ENCODE measurements at regions not wholly inside any gene's neighbourhood (a gene's known extent, or its start where the extent isn't known, plus 50 kb on each side); places are given as distances from the start of the nearest gene placed in this dataset.

DNA sequence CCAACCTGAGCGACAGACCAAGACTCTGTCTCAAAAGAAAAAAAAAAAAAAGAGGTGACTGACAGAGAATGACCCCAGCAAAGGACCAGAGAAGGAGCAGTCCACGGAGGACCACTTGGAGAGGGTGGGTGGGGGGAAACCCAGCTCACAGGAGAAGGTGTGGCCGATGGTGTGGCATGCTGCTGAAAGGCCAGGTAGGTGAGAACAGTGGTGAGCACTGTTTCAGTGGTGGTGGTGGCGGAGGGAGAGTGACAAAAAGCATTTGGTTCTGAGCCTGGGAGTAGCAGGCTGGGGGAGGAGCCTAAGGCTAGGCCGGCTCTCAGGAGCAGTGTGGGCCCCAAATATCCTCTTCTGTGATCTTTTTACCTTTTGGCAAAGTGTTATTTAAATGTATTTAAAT lies 63.8 kb downstream of the IRF2BPL start:
- Histone ChIP-seq H3K36me3 (no peaks in the 10 kb centered on the region), H3K27ac (peak overlapping the region in 2 of 4 donors; percentile 23 to 88), H3K27me3 (no peaks in the 10 kb centered on the region), H3K4me1 (peaks cover 0 to 14% (median 4%) of the 10 kb centered on the region in 3 donors), H3K4me3 (no peak overlapping the region), H3K9me3 (no peaks in the 10 kb centered on the region)
- 72 to 73% methylated on average over 5 of the region's 5 CpGs for WGBS, 2 donors
- TF ChIP-seq, protein P1, sequence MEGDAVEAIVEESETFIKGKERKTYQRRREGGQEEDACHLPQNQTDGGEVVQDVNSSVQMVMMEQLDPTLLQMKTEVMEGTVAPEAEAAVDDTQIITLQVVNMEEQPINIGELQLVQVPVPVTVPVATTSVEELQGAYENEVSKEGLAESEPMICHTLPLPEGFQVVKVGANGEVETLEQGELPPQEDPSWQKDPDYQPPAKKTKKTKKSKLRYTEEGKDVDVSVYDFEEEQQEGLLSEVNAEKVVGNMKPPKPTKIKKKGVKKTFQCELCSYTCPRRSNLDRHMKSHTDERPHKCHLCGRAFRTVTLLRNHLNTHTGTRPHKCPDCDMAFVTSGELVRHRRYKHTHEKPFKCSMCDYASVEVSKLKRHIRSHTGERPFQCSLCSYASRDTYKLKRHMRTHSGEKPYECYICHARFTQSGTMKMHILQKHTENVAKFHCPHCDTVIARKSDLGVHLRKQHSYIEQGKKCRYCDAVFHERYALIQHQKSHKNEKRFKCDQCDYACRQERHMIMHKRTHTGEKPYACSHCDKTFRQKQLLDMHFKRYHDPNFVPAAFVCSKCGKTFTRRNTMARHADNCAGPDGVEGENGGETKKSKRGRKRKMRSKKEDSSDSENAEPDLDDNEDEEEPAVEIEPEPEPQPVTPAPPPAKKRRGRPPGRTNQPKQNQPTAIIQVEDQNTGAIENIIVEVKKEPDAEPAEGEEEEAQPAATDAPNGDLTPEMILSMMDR (IDR thresholded peaks at IDR 0.05), result no peak
- no peak for DNase-seq
- FAIRE-seq, result no peak
- ATAC-seq, result no peak
- intact Hi-C loops (cut with DNase I), result no loop called here

DNA sequence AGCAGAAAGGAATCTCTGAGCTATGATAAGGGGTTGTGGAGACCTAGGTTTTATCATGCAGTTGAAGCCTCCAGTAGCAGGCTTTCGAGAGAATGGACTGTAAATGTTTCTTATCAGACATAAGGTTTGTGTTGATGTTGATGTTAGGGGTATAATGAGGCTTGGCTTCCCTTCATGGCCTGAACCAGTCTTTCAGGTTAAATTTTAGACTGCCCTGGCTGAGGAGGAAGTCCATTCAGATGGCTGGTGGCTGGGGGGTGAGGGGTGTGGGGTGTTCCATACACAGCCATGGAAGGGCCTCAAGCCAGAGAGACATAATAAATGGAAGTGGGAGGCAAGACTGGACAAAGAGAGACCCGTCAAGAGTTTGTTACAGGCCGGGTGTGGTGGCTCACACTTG lies 65.1 kb downstream of the IRF2BPL start:
- Histone ChIP-seq H3K4me1 (peaks cover 0 to 14% (median 4%) of the 10 kb centered on the region in 3 donors), H3K27ac (peak overlapping the region in 2 of 4 donors; percentile 23 to 88)
- WGBS, 2 donors, result 66 to 70% methylated on average over 3 of the region's 3 CpGs

DNA sequence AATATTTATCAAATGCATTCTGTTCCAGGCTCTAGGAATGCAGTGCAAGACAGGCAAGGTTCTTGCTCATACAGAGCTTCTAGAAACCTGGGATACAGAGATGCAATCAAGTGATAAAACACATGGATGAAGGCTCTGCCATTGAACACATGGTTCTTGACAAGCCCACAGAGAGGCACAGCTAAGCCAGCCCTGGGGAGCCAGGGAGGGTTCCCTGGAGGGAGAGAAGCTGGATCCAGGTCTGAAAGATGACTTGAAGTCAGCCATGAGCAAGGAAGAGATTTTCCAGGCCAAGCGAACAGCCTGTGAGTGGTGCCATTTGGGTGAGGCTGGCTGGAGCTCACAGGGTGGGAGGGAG lies 66.2 kb downstream of the IRF2BPL start:
- peaks cover 0 to 17% (median 6%) of the 10 kb centered on the region in 3 donors for H3K4me1 ChIP-seq
- no peak for FAIRE-seq
- 83 to 89% methylated on average over 1 of the region's 1 CpG for WGBS, 2 donors

More for the DNA sequence above, 65.1 kb downstream of the IRF2BPL start:
- peak in 1 of 4 donors; percentile 13 for ATAC-seq
- DNase-seq, result peak in 1 of 6 donors; percentile 26
- intact Hi-C loops (cut with DNase I), result no loop called here
- Histone ChIP-seq H3K4me3 (no peak overlapping the region), H3K9me3 (no peaks in the 10 kb centered on the region), H3K27me3 (no peaks in the 10 kb centered on the region), H3K36me3 (no peaks in the 10 kb centered on the region)
- TF ChIP-seq, protein P1 (IDR thresholded peaks at IDR 0.05), result no peak
- no peak for FAIRE-seq

GRCh38 chr14:76961631-76962302 lies 66.7 kb downstream of the IRF2BPL start:
- no peaks in the 10 kb centered on the region for H3K27me3 ChIP-seq
- DNase-seq (peak in 5 of 6 donors; percentile 67 to 89 (median 72)), ATAC-seq (peak; percentile 85 to 95 (median 92)), FAIRE-seq (no peak)
- intact Hi-C loops (cut with DNase I), result no loop called here
- TF ChIP-seq, protein P1 (IDR thresholded peaks at IDR 0.05), result no peak
- 2 to 8% methylated on average over 24 of the region's 24 CpGs for WGBS, 2 donors
- H3K36me3 ChIP-seq, result no peaks in the 10 kb centered on the region
- H3K9me3 ChIP-seq, result no peaks in the 10 kb centered on the region
- H3K4me1 ChIP-seq, result peaks cover 3 to 23% (median 11%) of the 10 kb centered on the region in 3 donors
- H3K4me3 ChIP-seq, result peak overlapping the region; percentile 10 to 47 (median 26)
- H3K27ac ChIP-seq, result peak overlapping the region; percentile 68 to 89 (median 82)

More for the DNA sequence above, 66.2 kb downstream of the IRF2BPL start:
- Histone ChIP-seq H3K36me3 (no peaks in the 10 kb centered on the region), H3K27ac (peak overlapping the region in 3 of 4 donors; percentile 75 to 89 (median 88)), H3K27me3 (no peaks in the 10 kb centered on the region), H3K4me3 (peak overlapping the region in 3 of 4 donors; percentile 17 to 47 (median 35)), H3K9me3 (no peaks in the 10 kb centered on the region)
- no peak for DNase-seq
- peak in 3 of 4 donors; percentile 3 to 15 (median 6) for ATAC-seq
- TF ChIP-seq, protein P1 (IDR thresholded peaks at IDR 0.05), result no peak
- intact Hi-C loops (cut with DNase I), result no loop called here
